Loucy (cell line): ENCODE measurements at regions not wholly inside any gene's neighbourhood (a gene's known extent, or its start where the extent isn't known, plus 50 kb on each side); places are given as distances from the start of the nearest gene placed in this dataset.

Experiments
- H2AFZ ChIP-seq: fragments of 200-600 bp; sonication (generic); 2 replicates; pipeline ENCODE4 v1.6.0; 2016; ENCODE audit warnings: antibody characterized with exemption, mild to moderate bottlenecking, low read length, moderate library complexity
- H3F3A ChIP-seq: fragments of 200-600 bp; 2 replicates; pipeline ENCODE4 v1.6.0; 2016; ENCODE audit warnings: antibody characterized with exemption, low read depth, mild to moderate bottlenecking
- H3K27me3 ChIP-seq: fragments of 200-600 bp; sonication (generic); 2 replicates; pipeline ENCODE4 v1.6.1; 2014; ENCODE audit warnings: low read length, mild to moderate bottlenecking; ENCODE audit not compliant: insufficient read depth, poor library complexity, severe bottlenecking
- H3K36me3 ChIP-seq: fragments of 200-600 bp; sonication (generic); 2 replicates; pipeline ENCODE4 v1.6.1; 2016; ENCODE audit warnings: low read length; ENCODE audit not compliant: insufficient read depth
- H3K4me1 ChIP-seq: fragments of 200-600 bp; sonication (generic); 2 replicates; pipeline ENCODE4 v1.5.1; 2014; ENCODE audit warnings: low read length, mild to moderate bottlenecking; ENCODE audit not compliant: insufficient read depth, poor library complexity, severe bottlenecking
- H3K4me2 ChIP-seq: fragments of 200-600 bp; sonication (generic); 2 replicates; pipeline ENCODE4 v1.6.0; 2014; ENCODE audit warnings: antibody characterized with exemption, low read length, low read depth, mild to moderate bottlenecking; ENCODE audit not compliant: poor library complexity, severe bottlenecking
- H3K4me3 ChIP-seq: fragments of 200-600 bp; sonication (generic); 2 replicates; pipeline ENCODE4 v1.5.1; 2014; ENCODE audit warnings: low read length, mild to moderate bottlenecking, mixed read lengths; ENCODE audit not compliant: poor library complexity, severe bottlenecking
- H3K79me2 ChIP-seq: fragments of 200-600 bp; sonication (generic); 2 replicates; pipeline ENCODE4 v1.6.1; 2014; ENCODE audit warnings: low read length; ENCODE audit not compliant: insufficient read depth
- H3K9ac ChIP-seq: fragments of 200-600 bp; sonication (generic); 2 replicates; pipeline ENCODE4 v1.6.0; 2014; ENCODE audit warnings: mild to moderate bottlenecking, low read depth, low read length, moderate library complexity; ENCODE audit not compliant: poor library complexity, severe bottlenecking
- H3K9me2 ChIP-seq: fragments of 200-600 bp; sonication (generic); replicated peaks from 2 replicates; pipeline ENCODE4 v1.6.1; 2016; ENCODE audit warnings: low read depth, low read length, mixed read lengths
- H3K9me3 ChIP-seq: fragments of 200-600 bp; sonication (generic); 2 replicates; pipeline ENCODE4 v1.6.1; 2014; ENCODE audit warnings: mild to moderate bottlenecking, antibody characterized with exemption, low read length, low read depth; ENCODE audit not compliant: insufficient read depth
- H4K20me1 ChIP-seq: fragments of 200-600 bp; sonication (generic); 2 replicates; pipeline ENCODE4 v1.6.0; 2014; ENCODE audit warnings: antibody characterized with exemption, low read length, mild to moderate bottlenecking; ENCODE audit not compliant: insufficient read depth, poor library complexity, severe bottlenecking
- CTCF ChIP-seq: fragments of 200-600 bp; sonication (generic); conservative IDR thresholded peaks from 2 replicates; pipeline ENCODE4 v1.5.1; 2014; ENCODE audit warnings: mild to moderate bottlenecking, antibody characterized with exemption, low read length
- EZH2phosphoT487 ChIP-seq: fragments of 200-600 bp; IDR thresholded peaks from 2 replicates; pipeline ENCODE4 v1.6.1; 2018; ENCODE audit warnings: antibody characterized with exemption, mild to moderate bottlenecking, moderate library complexity, borderline replicate concordance

- no peak for TF ChIP-seq EZH2phosphoT487
- no peak for TF ChIP-seq CTCF
- Histone ChIP-seq H3K79me2 (no peaks in the 10 kb centered on the region), H3K4me2 (no peak overlapping the region), H2AFZ (no peak overlapping the region), H3K9me3 (no peaks in the 10 kb centered on the region; the same call in 1 of the 2 replicates), H3K27me3 (no peaks in the 10 kb centered on the region), H3K4me1 (no peaks in the 10 kb centered on the region), H3K4me3 (no peak overlapping the region), H3K9me2 (no peaks in the 10 kb centered on the region), H3F3A (no peaks in the 10 kb centered on the region), H3K36me3 (no peaks in the 10 kb centered on the region), H3K9ac (no peak overlapping the region), H4K20me1 (no peaks in the 10 kb centered on the region)
Measured at GRCh38 chr5:72709341-72709740, 107.1 kb upstream of the TNPO1 start.

DNA sequence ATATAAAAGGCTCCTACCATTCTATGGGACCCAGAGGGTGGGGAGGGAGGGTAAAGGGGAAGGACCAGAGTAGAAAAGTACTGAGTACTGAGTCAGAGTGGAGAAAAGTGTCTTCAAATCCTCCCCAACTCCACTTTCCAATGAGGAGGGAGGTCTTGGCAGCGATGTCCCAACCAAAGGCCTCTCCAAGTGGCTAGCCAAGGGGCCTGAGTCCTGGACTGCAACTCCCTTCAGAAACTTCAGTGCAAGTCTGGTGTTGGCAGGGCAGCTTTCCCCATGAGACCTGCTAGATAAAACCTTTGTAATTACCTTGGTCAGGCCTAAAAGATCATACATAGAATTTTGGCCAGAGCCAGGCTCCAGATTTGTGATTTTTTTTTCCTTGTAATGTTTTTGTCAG lies 111.3 kb upstream of the TNPO1 start:
- no peak for TF ChIP-seq CTCF
- no peak for TF ChIP-seq EZH2phosphoT487

GRCh38 chr5:72703876-72704275 lies 112.6 kb upstream of the TNPO1 start:
- Histone ChIP-seq H3K79me2 (no peaks in the 10 kb centered on the region), H3K36me3 (no peaks in the 10 kb centered on the region), H3K4me1 (no peaks in the 10 kb centered on the region), H3K4me2 (no peak overlapping the region), H2AFZ (no peak overlapping the region), H3K27me3 (no peaks in the 10 kb centered on the region), H4K20me1 (no peaks in the 10 kb centered on the region), H3K9me2 (no peaks in the 10 kb centered on the region), H3K4me3 (no peak overlapping the region), H3F3A (no peaks in the 10 kb centered on the region), H3K9me3 (no peaks in the 10 kb centered on the region; the same call in 1 of the 2 replicates), H3K9ac (no peak overlapping the region)
- TF ChIP-seq EZH2phosphoT487 (no peak), CTCF (no peak)

More for the DNA sequence above, 111.3 kb upstream of the TNPO1 start:
- no peak overlapping the region for H3K4me2 ChIP-seq
- H3F3A ChIP-seq = no peaks in the 10 kb centered on the region
- no peaks in the 10 kb centered on the region for H3K27me3 ChIP-seq
- no peak overlapping the region for H3K9ac ChIP-seq
- H2AFZ ChIP-seq = no peak overlapping the region
- H3K4me1 ChIP-seq = no peaks in the 10 kb centered on the region
- H3K9me2 ChIP-seq = no peaks in the 10 kb centered on the region
- H4K20me1 ChIP-seq = no peaks in the 10 kb centered on the region
- no peaks in the 10 kb centered on the region for H3K79me2 ChIP-seq
- no peak overlapping the region for H3K4me3 ChIP-seq
- H3K36me3 ChIP-seq = no peaks in the 10 kb centered on the region
- no peaks in the 10 kb centered on the region; the same call in 1 of the 2 replicates for H3K9me3 ChIP-seq
